Adrenal gland (tissue), 9 donors: ENCODE measurements at regions not wholly inside any gene's neighbourhood (a gene's known extent, or its start where the extent isn't known, plus 50 kb on each side); places are given as distances from the start of the nearest gene placed in this dataset.

ENCODE experiments used
- DNase-seq, 7 donors: peaks; one replicate each; pipeline ENCODE4 v3.0.0-alpha.2; 2019 to 2020
- H3K27ac ChIP-seq, 5 donors: fragments of 200-600 bp; sonication (generic) in 4 of 5; 1 replicate in 3 of 5; 2 replicates in 2 of 5; pipeline versions ENCODE4 v1.5.1 to v1.8.0; 2016 to 2020; ENCODE audit warnings: mild to moderate bottlenecking in 1 of 5
- H3K27me3 ChIP-seq: fragments of 200-600 bp; 2 replicates; pipeline ENCODE4 v1.8.0; 2021
- H3K36me3 ChIP-seq, 2 donors: fragments of 200-600 bp; replicated peaks in 1 of 2; 1 replicate in 1 of 2; 2 replicates in 1 of 2; pipeline versions ENCODE4 v1.5.1 to v1.8.0; 2018 to 2022
- H3K4me1 ChIP-seq, 2 donors: fragments of 200-600 bp; replicated peaks in 1 of 2; 1 replicate in 1 of 2; 2 replicates in 1 of 2; pipeline versions ENCODE4 v1.5.1 to v1.8.0; 2018 to 2021
- H3K4me3 ChIP-seq, 4 donors: fragments of 200-600 bp; sonication (generic) in 3 of 4; one replicate each; pipeline ENCODE4 v1.5.1; 2016 to 2018
- H3K9me3 ChIP-seq, 3 donors: fragments of 200-600 bp; sonication (generic) in 1 of 3; replicated peaks in 1 of 3; 1 replicate in 2 of 3; 2 replicates in 1 of 3; pipeline versions ENCODE4 v1.5.1 to v1.8.0; 2016 to 2021
- POLR2A ChIP-seq, 2 donors: fragments of 450-650 bp; IDR thresholded peaks; one replicate each; pipeline ENCODE4 v1.6.1; 2017; ENCODE audit warnings: antibody characterized with exemption in 2 of 2, mild to moderate bottlenecking in 2 of 2, moderate library complexity in 1 of 2
- WGBS, 4 donors: extraction: QIAGEN DNeasy Blood & Tissue Kit in 2 of 4; methylation state at CpG; one replicate each; pipeline versions ENCODE4 v1.1.5 to v1.1.7; 2013 to 2017; 5-methylcytosine and 5-hydroxymethylcytosine counted together
- intact Hi-C, 2 donors: fragments of 100-400 bp; cut with DNase I; formaldehyde crosslinking; loops; one replicate each; pipeline versions ENCODE4 v1.14.1 to v1.15.0; 2022 to 2023
- TF ChIP-seq, protein P1 (sequence below), 6 experiments: fragments of 450-650 bp in 4 of 6; fragments of 200-600 bp in 2 of 6; sonication (generic) in 1 of 6; IDR thresholded peaks; 1 replicate in 5 of 6; 2 replicates in 1 of 6; pipeline versions ENCODE4 v1.5.1 to v1.8.0; 2016 to 2021; ENCODE audit warnings: antibody characterized with exemption in 6 of 6, mild to moderate bottlenecking in 2 of 6, moderate library complexity in 1 of 6
- donor health status: healthy with polysubstance abuse.
- donor health status: Bipolar disorder and iron deficiency.
- donor health status: DM: yes; HTN: yes; CAD: no.
- donor health status: DM: no; HTN: no; CAD: no.
- donor health status: DM: no; HTN: no; CAD: no.

DNA sequence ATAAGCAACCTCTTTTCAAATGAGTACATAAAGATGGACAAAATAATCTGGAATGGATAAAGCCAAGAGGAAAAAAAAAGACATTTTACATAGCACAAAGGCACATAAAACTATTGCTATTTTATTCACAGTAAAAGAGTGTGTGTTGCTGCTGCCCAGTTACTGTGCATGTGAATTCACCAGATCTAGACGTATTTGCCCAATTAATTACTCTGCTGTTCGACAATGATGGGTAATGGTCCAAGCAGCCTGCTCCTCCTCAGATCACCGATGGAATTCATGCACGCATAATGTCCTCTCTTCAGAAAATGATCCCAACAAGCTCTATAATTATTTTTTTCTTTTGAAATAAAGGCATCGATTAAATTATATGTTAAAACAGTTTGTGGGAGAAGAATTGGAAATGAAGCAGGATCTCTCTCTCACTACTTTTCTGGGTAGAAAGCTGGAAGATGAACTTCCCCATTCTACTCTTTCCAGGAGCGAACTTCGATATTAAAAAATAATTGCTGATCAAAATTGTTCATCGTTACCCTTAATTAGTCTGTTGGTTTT, 357.4 kb upstream of the CCNH start:
- Histone ChIP-seq H3K27ac (no peak overlapping the region), H3K36me3 (no peaks in the 10 kb centered on the region), H3K9me3 (no peaks in the 10 kb centered on the region), H3K4me1 (no peaks in the 10 kb centered on the region), H3K27me3 (peaks cover 22% of the 10 kb centered on the region), H3K4me3 (no peak overlapping the region)
- no peak for DNase-seq
- intact Hi-C loops = no loop called here
- 68 to 75% (median 70%) methylated on average over 8 of the region's 8 CpGs for WGBS, 4 donors
- no peak for TF ChIP-seq POLR2A (IDR thresholded peaks at IDR 0.05)
- TF ChIP-seq, protein P1, sequence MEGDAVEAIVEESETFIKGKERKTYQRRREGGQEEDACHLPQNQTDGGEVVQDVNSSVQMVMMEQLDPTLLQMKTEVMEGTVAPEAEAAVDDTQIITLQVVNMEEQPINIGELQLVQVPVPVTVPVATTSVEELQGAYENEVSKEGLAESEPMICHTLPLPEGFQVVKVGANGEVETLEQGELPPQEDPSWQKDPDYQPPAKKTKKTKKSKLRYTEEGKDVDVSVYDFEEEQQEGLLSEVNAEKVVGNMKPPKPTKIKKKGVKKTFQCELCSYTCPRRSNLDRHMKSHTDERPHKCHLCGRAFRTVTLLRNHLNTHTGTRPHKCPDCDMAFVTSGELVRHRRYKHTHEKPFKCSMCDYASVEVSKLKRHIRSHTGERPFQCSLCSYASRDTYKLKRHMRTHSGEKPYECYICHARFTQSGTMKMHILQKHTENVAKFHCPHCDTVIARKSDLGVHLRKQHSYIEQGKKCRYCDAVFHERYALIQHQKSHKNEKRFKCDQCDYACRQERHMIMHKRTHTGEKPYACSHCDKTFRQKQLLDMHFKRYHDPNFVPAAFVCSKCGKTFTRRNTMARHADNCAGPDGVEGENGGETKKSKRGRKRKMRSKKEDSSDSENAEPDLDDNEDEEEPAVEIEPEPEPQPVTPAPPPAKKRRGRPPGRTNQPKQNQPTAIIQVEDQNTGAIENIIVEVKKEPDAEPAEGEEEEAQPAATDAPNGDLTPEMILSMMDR (IDR thresholded peaks at IDR 0.05) = no peak

DNA sequence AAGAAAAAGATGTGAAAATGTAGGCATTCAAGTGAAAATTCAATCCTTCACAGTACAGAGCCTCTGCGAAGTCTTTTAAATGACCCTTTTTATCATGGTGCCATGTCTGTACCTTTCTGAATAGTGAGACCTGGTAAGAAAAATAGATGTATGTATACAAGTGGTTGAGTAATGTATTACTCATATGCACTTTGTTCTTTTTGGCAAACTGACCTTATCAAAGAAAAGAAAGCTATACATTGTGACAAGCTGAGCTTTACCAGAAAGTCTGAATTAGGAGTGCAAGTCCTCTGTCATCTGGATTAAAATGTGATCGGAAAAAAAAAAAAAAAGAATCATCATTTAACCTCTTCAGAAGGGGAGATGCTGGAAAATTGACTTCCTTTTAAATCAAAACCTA, 356.4 kb upstream of the CCNH start:
- Histone ChIP-seq H3K9me3 (no peaks in the 10 kb centered on the region), H3K27me3 (peaks cover 22% of the 10 kb centered on the region), H3K36me3 (no peaks in the 10 kb centered on the region), H3K4me1 (no peaks in the 10 kb centered on the region), H3K4me3 (no peak overlapping the region), H3K27ac (no peak overlapping the region)
- DNase-seq = no peak
- intact Hi-C loops = no loop called here
- WGBS, 4 donors = 77 to 92% (median 86%) methylated on average over 2 of the region's 2 CpGs
- TF ChIP-seq, protein P1 (IDR thresholded peaks at IDR 0.05) = no peak
- no peak for TF ChIP-seq POLR2A (IDR thresholded peaks at IDR 0.05)

DNA sequence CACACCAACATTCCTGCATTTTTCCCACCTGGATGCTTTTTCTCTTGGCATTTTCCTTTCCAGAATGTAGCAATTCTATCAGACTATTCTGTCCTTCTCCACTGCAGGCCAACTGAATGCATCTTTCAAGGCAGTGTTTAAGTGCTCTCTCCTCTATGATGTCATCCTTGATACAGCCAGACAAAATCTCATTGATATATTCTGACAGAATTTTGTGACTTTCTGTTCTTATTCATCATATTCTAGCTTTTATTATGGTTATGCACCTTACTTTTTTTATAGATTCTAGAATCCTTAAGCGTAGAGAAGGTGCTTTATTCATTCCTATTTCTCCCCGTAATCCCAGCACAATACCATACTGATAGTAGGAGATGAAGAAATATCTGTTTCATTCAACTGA, 355.5 kb upstream of the CCNH start:
- Histone ChIP-seq H3K4me3 (no peak overlapping the region), H3K36me3 (no peaks in the 10 kb centered on the region), H3K27ac (no peak overlapping the region), H3K27me3 (peaks cover 22% of the 10 kb centered on the region), H3K9me3 (no peaks in the 10 kb centered on the region), H3K4me1 (no peaks in the 10 kb centered on the region)
- no peak for TF ChIP-seq POLR2A (IDR thresholded peaks at IDR 0.05)
- TF ChIP-seq, protein P1 (IDR thresholded peaks at IDR 0.05) = no peak
- intact Hi-C loops = no loop called here
- no peak for DNase-seq
- WGBS, 4 donors = 80 to 93% (median 84%) methylated on average over 2 of the region's 2 CpGs

DNA sequence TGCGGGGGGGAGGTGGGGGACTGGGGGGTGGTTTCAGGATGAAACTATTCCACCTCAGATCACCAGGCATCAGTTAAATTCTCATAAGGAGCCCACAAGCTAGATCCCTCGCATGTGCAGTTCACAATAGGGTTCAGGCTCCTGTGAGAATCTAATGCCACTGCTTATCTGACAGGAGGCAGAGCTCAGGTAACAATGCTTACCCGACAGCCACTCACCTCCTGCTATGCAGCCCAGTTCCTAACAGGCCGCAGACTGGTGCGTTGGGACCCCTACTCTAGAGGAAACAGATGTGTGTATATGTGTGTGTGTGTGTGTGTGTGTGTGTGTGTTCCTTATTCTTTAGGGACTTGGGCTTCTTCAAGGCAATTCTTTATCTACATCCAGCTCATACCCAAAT, 352.3 kb upstream of the CCNH start:
- intact Hi-C loops = no loop called here
- no peaks in the 10 kb centered on the region for H3K9me3 ChIP-seq
- no peak overlapping the region for H3K4me3 ChIP-seq
- peaks cover 2% of the 10 kb centered on the region for H3K27me3 ChIP-seq
- no peaks in the 10 kb centered on the region for H3K4me1 ChIP-seq
- no peak for TF ChIP-seq POLR2A (IDR thresholded peaks at IDR 0.05)
- TF ChIP-seq, protein P1 (IDR thresholded peaks at IDR 0.05) = no peak
- H3K27ac ChIP-seq = no peak overlapping the region
- 36 to 66% (median 61%) methylated on average over 3 to 5 of the region's 5 CpGs for WGBS, 4 donors
- no peak for DNase-seq
- H3K36me3 ChIP-seq = no peaks in the 10 kb centered on the region
